Thymus (tissue), 11 donors: ENCODE measurements at regions not wholly inside any gene's neighbourhood (a gene's known extent, or its start where the extent isn't known, plus 50 kb on each side); places are given as distances from the start of the nearest gene placed in this dataset.
"Not testable (repeated sequence)": the region's sequence is repeated elsewhere in the genome, so short reads cannot be mapped to it uniquely, and the experiment has no call there.

ENCODE experiments used
- DNase-seq, 9 donors: peaks; one replicate each; pipeline ENCODE4 v3.0.0-alpha.2; 2013; ENCODE audit warnings: low spot score in 9 of 9, low read depth in 6 of 9, missing footprints in 1 of 9
- H3K27ac ChIP-seq, 2 donors: one replicate each; pipeline ENCODE4 v1.5.1; 2013; ENCODE audit warnings: control low read depth in 1 of 2, low read depth in 1 of 2, low read length in 1 of 2, mild to moderate bottlenecking in 1 of 2, moderate library complexity in 1 of 2
- H3K27me3 ChIP-seq, 2 donors: one replicate each; pipeline ENCODE4 v1.5.1; 2013; ENCODE audit warnings: low read length in 1 of 2; ENCODE audit not compliant: control insufficient read depth in 2 of 2, insufficient read depth in 1 of 2
- H3K36me3 ChIP-seq, 2 donors: one replicate each; pipeline ENCODE4 v1.5.1; 2013; ENCODE audit warnings: low read length in 1 of 2, mild to moderate bottlenecking in 1 of 2, moderate library complexity in 1 of 2; ENCODE audit not compliant: control insufficient read depth in 2 of 2, insufficient read depth in 2 of 2
- H3K4me1 ChIP-seq, 2 donors: one replicate each; pipeline ENCODE4 v1.5.1; 2013; ENCODE audit warnings: low read length in 2 of 2; ENCODE audit not compliant: control insufficient read depth in 2 of 2, insufficient read depth in 2 of 2
- H3K4me3 ChIP-seq, 2 donors: one replicate each; pipeline ENCODE4 v1.5.1; 2013; ENCODE audit warnings: low read length in 2 of 2, control low read depth in 1 of 2, mild to moderate bottlenecking in 1 of 2
- H3K9me3 ChIP-seq, 2 donors: one replicate each; pipeline ENCODE4 v1.5.1; 2013; ENCODE audit warnings: low read length in 1 of 2, mild to moderate bottlenecking in 1 of 2; ENCODE audit not compliant: control insufficient read depth in 2 of 2, insufficient read depth in 1 of 2
- WGBS: extraction: QIAGEN DNeasy Blood & Tissue Kit; methylation state at CpG from one replicate; pipeline ENCODE4 v1.1.7; 2013; 5-methylcytosine and 5-hydroxymethylcytosine counted together
- donor health status: healthy.

- no peak for DNase-seq
- Histone ChIP-seq H3K4me3 (no peak overlapping the region), H3K9me3 (peaks cover 0 to 5% of the 10 kb centered on the region in 2 donors), H3K36me3 (no peaks in the 10 kb centered on the region), H3K4me1 (no peaks in the 10 kb centered on the region), H3K27me3 (no peaks in the 10 kb centered on the region), H3K27ac (no peak overlapping the region)
- WGBS = 61% methylated on average over 1 of the region's 1 CpG
Observed at GRCh38 chr10:83736008-83736407, 403.3 kb upstream of the GHITM start.

- no peak overlapping the region for H3K4me3 ChIP-seq
- no peaks in the 10 kb centered on the region for H3K36me3 ChIP-seq
- H3K27me3 ChIP-seq = no peaks in the 10 kb centered on the region
- no peak for DNase-seq
- H3K27ac ChIP-seq = no peak overlapping the region
- peaks cover 0 to 27% of the 10 kb centered on the region in 2 donors for H3K9me3 ChIP-seq
- no peaks in the 10 kb centered on the region for H3K4me1 ChIP-seq
Observed at GRCh38 chr10:83750604-83751003, 388.7 kb upstream of the GHITM start.

GRCh38 chr10:83753490-83753889, 385.8 kb upstream of the GHITM start:
- no peaks in the 10 kb centered on the region for H3K4me1 ChIP-seq
- H3K27ac ChIP-seq = no peak overlapping the region
- H3K9me3 ChIP-seq = peaks cover 0 to 27% of the 10 kb centered on the region in 2 donors

GRCh38 chr10:83754857-83755256, 384.5 kb upstream of the GHITM start:
- no peaks in the 10 kb centered on the region for H3K27me3 ChIP-seq
- H3K4me1 ChIP-seq = no peaks in the 10 kb centered on the region
- H3K36me3 ChIP-seq = no peaks in the 10 kb centered on the region
- no peak overlapping the region for H3K4me3 ChIP-seq
- H3K27ac ChIP-seq = no peak overlapping the region
- 77% methylated on average over 1 of the region's 1 CpG for WGBS
- peaks cover 0 to 23% of the 10 kb centered on the region in 2 donors for H3K9me3 ChIP-seq
- no peak for DNase-seq

More at GRCh38 chr10:83753490-83753889, 385.8 kb upstream of the GHITM start:
- WGBS = 94% methylated on average over 2 of the region's 2 CpGs
- DNase-seq = no peak
- Histone ChIP-seq H3K4me3 (no peak overlapping the region), H3K27me3 (no peaks in the 10 kb centered on the region), H3K36me3 (no peaks in the 10 kb centered on the region)

- H3K4me1 ChIP-seq = no peaks in the 10 kb centered on the region
- H3K4me3 ChIP-seq = no peak overlapping the region
- no peaks in the 10 kb centered on the region for H3K36me3 ChIP-seq
- WGBS = 51% methylated on average over 2 of the region's 2 CpGs
- H3K27me3 ChIP-seq = no peaks in the 10 kb centered on the region
- no peak overlapping the region for H3K27ac ChIP-seq
- H3K9me3 ChIP-seq = no peaks in the 10 kb centered on the region
- DNase-seq = no peak
Observed at GRCh38 chr10:83760142-83760541, 379.2 kb upstream of the GHITM start.

GRCh38 chr10:83764666-83765065, 374.6 kb upstream of the GHITM start:
- H3K27me3 ChIP-seq = no peaks in the 10 kb centered on the region
- WGBS = 91% methylated on average over 5 of the region's 5 CpGs
- H3K36me3 ChIP-seq = no peaks in the 10 kb centered on the region
- no peak overlapping the region for H3K4me3 ChIP-seq
- no peaks in the 10 kb centered on the region for H3K9me3 ChIP-seq
- H3K27ac ChIP-seq = no peak overlapping the region
- H3K4me1 ChIP-seq = no peaks in the 10 kb centered on the region
- DNase-seq = no peak

- no peak overlapping the region for H3K4me3 ChIP-seq
- H3K27me3 ChIP-seq = no peaks in the 10 kb centered on the region
- DNase-seq = no peak
- whole genome bisulfite sequencing = 94% methylated on average over 2 of the region's 2 CpGs
- no peaks in the 10 kb centered on the region for H3K4me1 ChIP-seq
- no peaks in the 10 kb centered on the region for H3K9me3 ChIP-seq
- no peak overlapping the region for H3K27ac ChIP-seq
- H3K36me3 ChIP-seq = no peaks in the 10 kb centered on the region
Observed at GRCh38 chr10:83765731-83766130, 373.6 kb upstream of the GHITM start.

GRCh38 chr10:83769281-83769820, 370.0 kb upstream of the GHITM start:
- H3K36me3 ChIP-seq = no peaks in the 10 kb centered on the region
- WGBS = 89% methylated on average over 5 of the region's 5 CpGs
- no peaks in the 10 kb centered on the region for H3K27me3 ChIP-seq
- H3K4me3 ChIP-seq = no peak overlapping the region
- H3K9me3 ChIP-seq = peaks cover 0 to 9% of the 10 kb centered on the region in 2 donors
- no peaks in the 10 kb centered on the region for H3K4me1 ChIP-seq
- DNase-seq = no peak
- H3K27ac ChIP-seq = no peak overlapping the region

- H3K4me3 ChIP-seq, H3K27ac ChIP-seq, H3K36me3 ChIP-seq, H3K27me3 ChIP-seq, H3K4me1 ChIP-seq, DNase-seq: not testable (repeated sequence)
- H3K9me3 ChIP-seq = peaks cover 0 to 19% of the 10 kb centered on the region in 2 donors
- WGBS = 94% methylated on average over 25 of the region's 25 CpGs
Observed at GRCh38 chr10:83786701-83787100, 352.6 kb upstream of the GHITM start.

- H3K4me3 ChIP-seq = no peak overlapping the region
- no peak for DNase-seq
- no peaks in the 10 kb centered on the region for H3K36me3 ChIP-seq
- no peak overlapping the region for H3K27ac ChIP-seq
- H3K4me1 ChIP-seq = no peaks in the 10 kb centered on the region
- no peaks in the 10 kb centered on the region for H3K27me3 ChIP-seq
- H3K9me3 ChIP-seq = peaks cover 0 to 3% of the 10 kb centered on the region in 2 donors
Observed at GRCh38 chr10:83801983-83802382, 337.3 kb upstream of the GHITM start.
